ENCODE measurements at regions not wholly inside any gene's neighbourhood (a gene's known extent, or its start where the extent isn't known, plus 50 kb on each side); places are given as distances from the start of the nearest gene placed in this dataset.

- Histone ChIP-seq H3K36me3 (ENCODE audit: insufficient read depth) (no peaks in the 10 kb centered on the region), H3K4me3 (IDR thresholded peaks at IDR 0.05; ENCODE audit: insufficient read depth, low read depth, low read length) (no peak overlapping the region), H3K4me1 (ENCODE audit: low read depth, poor library complexity, severe bottlenecking) (no peaks in the 10 kb centered on the region), H4K20me1 (ENCODE audit: insufficient read depth) (no peaks in the 10 kb centered on the region), H3K9ac (no peak overlapping the region), H2AFZ (ENCODE audit: low read depth) (no peak overlapping the region), H3K27ac (no peak overlapping the region), H3K27me3 (ENCODE audit: insufficient read depth, low read depth) (no peaks in the 10 kb centered on the region), H3K4me2 (no peak overlapping the region), H3K79me2 (ENCODE audit: insufficient read depth, low read depth) (no peaks in the 10 kb centered on the region)
- TF ChIP-seq, protein P1, sequence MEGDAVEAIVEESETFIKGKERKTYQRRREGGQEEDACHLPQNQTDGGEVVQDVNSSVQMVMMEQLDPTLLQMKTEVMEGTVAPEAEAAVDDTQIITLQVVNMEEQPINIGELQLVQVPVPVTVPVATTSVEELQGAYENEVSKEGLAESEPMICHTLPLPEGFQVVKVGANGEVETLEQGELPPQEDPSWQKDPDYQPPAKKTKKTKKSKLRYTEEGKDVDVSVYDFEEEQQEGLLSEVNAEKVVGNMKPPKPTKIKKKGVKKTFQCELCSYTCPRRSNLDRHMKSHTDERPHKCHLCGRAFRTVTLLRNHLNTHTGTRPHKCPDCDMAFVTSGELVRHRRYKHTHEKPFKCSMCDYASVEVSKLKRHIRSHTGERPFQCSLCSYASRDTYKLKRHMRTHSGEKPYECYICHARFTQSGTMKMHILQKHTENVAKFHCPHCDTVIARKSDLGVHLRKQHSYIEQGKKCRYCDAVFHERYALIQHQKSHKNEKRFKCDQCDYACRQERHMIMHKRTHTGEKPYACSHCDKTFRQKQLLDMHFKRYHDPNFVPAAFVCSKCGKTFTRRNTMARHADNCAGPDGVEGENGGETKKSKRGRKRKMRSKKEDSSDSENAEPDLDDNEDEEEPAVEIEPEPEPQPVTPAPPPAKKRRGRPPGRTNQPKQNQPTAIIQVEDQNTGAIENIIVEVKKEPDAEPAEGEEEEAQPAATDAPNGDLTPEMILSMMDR (conservative IDR thresholded peaks at IDR 0.05; ENCODE audit: low read depth, low read length), result no peak
Observed at GRCh38 chr14:61872452-61872851, 110.2 kb downstream of the SNAPC1 start.

DNA sequence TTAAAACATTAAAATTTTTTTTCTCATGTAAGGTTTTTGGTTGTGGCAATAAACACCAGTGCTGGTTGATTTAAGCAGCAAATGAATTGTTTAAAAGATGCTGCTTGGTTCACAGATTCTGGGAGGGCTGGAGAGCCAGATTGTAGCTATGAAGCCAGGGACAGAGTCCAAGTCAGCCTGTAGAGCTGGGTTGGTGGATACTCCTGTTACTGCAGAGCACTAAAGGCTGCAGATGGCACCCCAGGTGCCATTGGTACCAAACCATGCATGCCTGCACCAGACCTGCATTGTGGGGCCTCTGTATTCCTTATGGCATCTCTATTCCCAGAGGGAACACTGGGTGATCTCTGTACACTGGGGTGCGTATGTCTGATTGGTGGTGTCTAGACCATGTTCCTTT, 113.3 kb downstream of the SNAPC1 start:
- Histone ChIP-seq H4K20me1 (ENCODE audit: insufficient read depth) (no peaks in the 10 kb centered on the region), H3K4me1 (ENCODE audit: low read depth, poor library complexity, severe bottlenecking) (no peaks in the 10 kb centered on the region), H2AFZ (ENCODE audit: low read depth) (no peak overlapping the region), H3K27me3 (ENCODE audit: insufficient read depth, low read depth) (no peaks in the 10 kb centered on the region), H3K79me2 (ENCODE audit: insufficient read depth, low read depth) (no peaks in the 10 kb centered on the region), H3K27ac (no peak overlapping the region), H3K36me3 (ENCODE audit: insufficient read depth) (no peaks in the 10 kb centered on the region), H3K9ac (no peak overlapping the region), H3K4me2 (no peak overlapping the region), H3K4me3 (IDR thresholded peaks at IDR 0.05; ENCODE audit: insufficient read depth, low read depth, low read length) (no peak overlapping the region)
- TF ChIP-seq, protein P1 (conservative IDR thresholded peaks at IDR 0.05; ENCODE audit: low read depth, low read length), result no peak

- H2AFZ ChIP-seq (ENCODE audit: low read depth), result no peak overlapping the region
- H3K79me2 ChIP-seq (ENCODE audit: insufficient read depth, low read depth), result no peaks in the 10 kb centered on the region
- no peak overlapping the region for H3K9ac ChIP-seq
- no peak overlapping the region for H3K27ac ChIP-seq
- no peak overlapping the region for H3K4me2 ChIP-seq
- H4K20me1 ChIP-seq (ENCODE audit: insufficient read depth), result no peaks in the 10 kb centered on the region
- no peaks in the 10 kb centered on the region for H3K36me3 ChIP-seq (ENCODE audit: insufficient read depth)
- no peaks in the 10 kb centered on the region for H3K27me3 ChIP-seq (ENCODE audit: insufficient read depth, low read depth)
- H3K4me3 ChIP-seq (IDR thresholded peaks at IDR 0.05; ENCODE audit: insufficient read depth, low read depth, low read length), result no peak overlapping the region
- TF ChIP-seq, protein P1 (conservative IDR thresholded peaks at IDR 0.05; ENCODE audit: low read depth, low read length), result no peak
- no peaks in the 10 kb centered on the region for H3K4me1 ChIP-seq (ENCODE audit: low read depth, poor library complexity, severe bottlenecking)
Observed at GRCh38 chr14:61876362-61877034, 114.3 kb downstream of the SNAPC1 start.

- no peak overlapping the region for H3K4me3 ChIP-seq (IDR thresholded peaks at IDR 0.05; ENCODE audit: insufficient read depth, low read depth, low read length)
- no peak overlapping the region for H2AFZ ChIP-seq (ENCODE audit: low read depth)
- H3K4me1 ChIP-seq (ENCODE audit: low read depth, poor library complexity, severe bottlenecking), result no peaks in the 10 kb centered on the region
- no peak overlapping the region for H3K27ac ChIP-seq
- no peaks in the 10 kb centered on the region for H3K36me3 ChIP-seq (ENCODE audit: insufficient read depth)
- TF ChIP-seq, protein P1 (conservative IDR thresholded peaks at IDR 0.05; ENCODE audit: low read depth, low read length), result no peak
- no peak overlapping the region for H3K4me2 ChIP-seq
- no peaks in the 10 kb centered on the region for H4K20me1 ChIP-seq (ENCODE audit: insufficient read depth)
- H3K27me3 ChIP-seq (ENCODE audit: insufficient read depth, low read depth), result no peaks in the 10 kb centered on the region
- H3K9ac ChIP-seq, result no peak overlapping the region
- H3K79me2 ChIP-seq (ENCODE audit: insufficient read depth, low read depth), result no peaks in the 10 kb centered on the region
Observed at GRCh38 chr14:61877035-61877390, 114.8 kb downstream of the SNAPC1 start.

All from KMS-11 (cell line).